ENCODE measurements at regions not wholly inside any gene's neighbourhood (a gene's known extent, or its start where the extent isn't known, plus 50 kb on each side); places are given as distances from the start of the nearest gene placed in this dataset.
"Not testable (repeated sequence)": the region's sequence is repeated elsewhere in the genome, so short reads cannot be mapped to it uniquely, and the experiment has no call there.

- not testable (repeated sequence) for TF ChIP-seq CTCF, POLR2A (IDR thresholded peaks at IDR 0.05)
These were observed 56.4 kb upstream of the EHBP1 start for GRCh38 chr2:62649087-62649486.
